HG02938 (cell line): ENCODE measurements at regions not wholly inside any gene's neighbourhood (a gene's known extent, or its start where the extent isn't known, plus 50 kb on each side); places are given as distances from the start of the nearest gene placed in this dataset.
"Not testable (repeated sequence)": the region's sequence is repeated elsewhere in the genome, so short reads cannot be mapped to it uniquely, and the experiment has no call there.

Experiments
- ATAC-seq: cut with Tn5 transposase; IDR thresholded peaks from one replicate; pipeline ENCODE4 v1.9.1; 2021; ENCODE audit warnings: mild to moderate bottlenecking, moderate library complexity; ENCODE audit not compliant: unreplicated experiment

DNA sequence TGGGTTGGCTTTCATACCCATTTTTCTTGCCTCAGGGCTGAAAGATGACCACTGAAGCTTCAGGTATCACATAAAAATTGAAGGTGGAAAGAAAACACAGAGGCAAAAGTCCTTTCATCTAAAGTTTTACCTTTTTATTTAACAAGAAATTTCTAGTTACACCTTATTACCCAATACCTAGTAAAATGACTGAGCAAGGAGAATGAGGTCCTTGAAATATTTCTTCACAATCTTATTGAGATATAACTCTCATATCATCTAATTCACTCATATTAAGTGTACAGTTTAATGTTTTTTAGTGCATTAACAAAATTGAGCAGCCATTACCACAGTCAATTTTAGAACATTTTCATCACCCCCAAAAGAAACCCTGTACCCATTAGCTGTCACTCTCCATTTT is 112.9 kb upstream of the ADTRP start:
- ATAC-seq, result no peak

- ATAC-seq, result no peak
Observed at GRCh38 chr6:11890849-11891248, 112.2 kb upstream of the ADTRP start.

GRCh38 chr6:11890209-11890608 is 111.6 kb upstream of the ADTRP start:
- ATAC-seq, result no peak

DNA sequence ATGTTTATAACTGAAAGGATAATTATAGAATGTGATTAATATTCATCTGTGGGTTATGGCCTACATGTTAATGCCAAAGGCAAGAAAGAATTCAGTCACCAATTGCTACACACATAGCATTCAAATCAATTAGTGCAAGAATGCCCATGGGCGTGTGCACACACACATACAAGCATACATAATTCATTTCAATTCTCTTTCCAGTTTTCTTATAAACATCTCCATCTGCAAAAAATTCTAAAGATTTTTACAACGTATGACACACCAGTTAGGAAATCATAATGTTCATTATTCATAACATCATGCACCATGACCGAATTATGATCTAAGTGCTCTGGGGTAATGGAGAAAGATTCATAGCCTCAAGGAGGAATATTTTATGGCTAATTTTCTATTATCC is 111.0 kb upstream of the ADTRP start:
- no peak for ATAC-seq

DNA sequence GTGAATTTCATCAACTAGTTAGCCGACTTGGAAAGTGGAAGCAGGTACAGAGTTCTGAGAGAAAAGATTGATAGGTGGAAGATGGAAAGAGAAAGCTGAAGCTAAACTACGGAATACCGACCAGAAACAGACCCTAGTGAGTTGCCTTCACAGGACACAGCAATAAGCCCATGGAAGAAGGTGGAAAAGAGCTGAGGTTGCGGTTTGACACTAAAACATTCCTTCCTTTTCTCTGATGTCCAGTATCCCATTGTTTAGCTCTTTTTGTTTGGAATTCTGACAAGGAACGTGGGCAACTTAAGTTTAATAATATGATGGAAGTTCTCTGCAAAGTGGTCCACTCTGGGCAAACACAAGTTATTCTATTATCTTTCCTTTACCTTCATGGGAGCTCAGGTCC is 110.1 kb upstream of the ADTRP start:
- no peak for ATAC-seq

DNA sequence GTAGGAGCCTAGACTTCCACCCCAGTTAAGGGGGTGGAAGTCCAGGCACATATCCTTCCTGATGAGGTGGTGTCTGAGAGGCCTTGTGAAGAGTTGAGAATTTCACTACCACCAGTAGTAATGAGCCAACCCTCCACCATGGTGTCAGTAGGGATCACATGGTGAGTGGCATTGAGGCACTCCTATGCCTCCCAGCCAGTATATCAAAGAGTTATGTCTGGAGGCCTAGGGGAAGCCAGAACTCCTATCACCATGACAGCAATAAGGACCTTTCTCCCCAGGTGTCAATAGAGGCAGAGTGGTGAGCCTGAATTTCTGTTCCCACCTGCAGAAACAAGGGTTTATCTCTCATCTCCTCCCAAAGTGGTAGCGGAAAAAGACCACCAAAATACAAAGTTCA is 106.6 kb upstream of the ADTRP start:
- ATAC-seq, result no peak

DNA sequence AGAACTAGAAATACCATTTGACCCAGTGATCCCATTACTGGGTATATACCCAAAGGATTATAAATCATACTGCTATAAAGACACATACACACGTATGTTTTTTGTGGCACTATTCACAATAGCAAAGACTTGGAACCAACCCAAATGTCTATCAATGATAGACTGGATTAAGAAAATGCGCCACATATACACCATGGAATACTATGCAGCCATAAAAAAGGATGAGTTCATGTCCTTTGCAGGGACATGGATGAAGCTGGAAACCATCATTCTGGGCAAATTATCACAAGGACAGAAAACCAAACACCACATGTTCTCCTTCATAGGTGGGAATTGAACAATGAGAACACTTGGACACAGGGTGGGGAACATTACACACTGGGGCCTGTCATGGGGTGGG is 104.9 kb upstream of the ADTRP start:
- ATAC-seq, result not testable (repeated sequence)

GRCh38 chr6:11880156-11880555 is 101.6 kb upstream of the ADTRP start:
- ATAC-seq, result not testable (repeated sequence)

DNA sequence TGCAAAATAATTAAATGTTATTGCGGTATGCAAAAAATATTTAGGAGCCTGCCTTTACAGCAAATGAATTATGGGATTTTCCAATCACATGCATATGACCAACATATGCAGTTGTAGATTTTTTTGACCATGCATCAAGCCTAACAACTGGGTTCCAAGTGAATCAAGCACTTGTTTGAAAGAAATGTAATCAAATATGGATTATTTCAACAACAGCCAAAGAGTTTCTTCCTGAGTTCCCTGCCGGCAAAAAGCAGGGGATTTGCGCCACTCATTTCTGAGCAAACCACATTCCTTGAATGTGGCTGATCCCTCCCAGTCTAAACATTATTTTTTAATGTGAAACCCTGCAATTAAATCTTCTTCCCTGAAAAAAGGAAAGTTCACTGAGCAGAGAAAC is 100.1 kb upstream of the ADTRP start:
- no peak for ATAC-seq

DNA sequence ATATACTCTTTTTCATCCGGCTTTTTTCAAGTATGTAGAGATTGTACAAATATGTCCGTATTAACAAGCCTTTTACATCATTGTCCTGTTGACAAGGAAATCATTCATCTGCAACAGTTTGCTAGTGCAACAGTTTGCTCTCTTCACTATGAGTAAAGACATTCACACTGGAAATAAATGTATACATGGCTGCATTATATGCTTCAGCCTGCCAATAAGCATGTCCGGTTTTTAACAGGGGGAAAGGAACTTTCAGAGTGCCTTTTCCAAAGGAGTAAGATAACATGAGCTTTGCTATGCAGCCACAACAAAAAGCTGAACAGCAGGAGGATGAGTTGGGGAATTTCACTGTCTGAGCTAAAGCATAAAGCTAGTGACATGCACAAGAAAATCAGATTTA is 99.4 kb upstream of the ADTRP start:
- ATAC-seq, result no peak

DNA sequence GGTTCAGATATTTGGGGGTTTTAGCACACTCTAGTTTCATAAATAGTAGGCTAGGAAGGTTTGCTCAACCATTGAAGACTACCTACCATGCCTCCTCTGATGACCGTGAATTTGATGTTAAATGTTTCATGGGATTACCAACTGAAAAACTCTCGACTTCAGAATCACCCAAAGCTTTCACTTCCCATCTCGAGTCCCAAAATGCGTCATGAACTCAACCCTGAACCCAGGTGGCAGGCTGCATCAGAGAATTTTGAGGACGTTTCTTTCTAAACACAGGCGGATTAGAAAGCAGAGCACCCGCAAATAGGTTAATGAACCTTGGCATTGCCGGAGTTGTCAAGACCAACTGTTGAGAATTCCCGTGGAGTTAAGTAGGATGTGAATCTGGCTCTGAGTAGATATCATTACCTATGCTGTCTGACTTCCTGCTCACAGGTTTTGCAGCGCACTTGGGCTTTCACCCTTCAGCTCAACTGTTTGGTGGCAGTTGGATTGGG is 98.4 kb upstream of the ADTRP start:
- ATAC-seq, result peak; percentile 72

DNA sequence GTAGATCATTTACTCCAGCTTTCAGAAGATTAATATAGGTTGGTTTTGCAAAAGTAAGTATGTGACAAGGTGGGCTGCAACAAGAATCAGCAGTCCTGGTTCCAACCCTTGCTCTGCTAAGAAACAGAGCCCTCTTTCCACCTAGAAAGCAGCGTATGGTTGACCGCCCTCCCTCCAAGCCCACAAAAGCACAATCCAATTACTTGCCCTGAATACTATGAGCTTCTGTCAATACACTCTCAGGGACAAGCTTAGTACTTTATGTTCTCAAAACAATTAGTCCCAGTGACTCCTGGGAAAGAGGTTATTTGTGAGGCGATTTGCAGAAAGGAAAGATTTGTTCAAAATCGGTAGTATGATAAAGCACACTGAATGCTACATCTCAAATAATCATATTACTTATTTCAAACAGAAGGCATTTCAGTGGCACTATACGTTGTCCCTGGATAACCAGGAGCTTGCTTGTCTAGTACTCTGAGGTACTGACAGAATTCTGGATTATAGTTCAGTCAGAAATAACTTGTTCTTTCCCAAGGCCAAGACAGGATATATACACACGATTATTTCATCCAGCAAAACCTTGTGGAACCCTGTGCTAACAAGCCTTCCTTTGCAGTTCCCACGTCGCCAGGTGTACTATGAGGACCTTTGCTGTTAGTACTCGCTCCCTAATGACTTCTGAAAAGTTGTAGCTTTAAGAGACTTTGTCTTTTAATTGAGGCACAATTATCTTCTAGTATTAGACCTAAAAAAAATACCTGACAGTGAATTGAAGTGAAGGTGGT is 96.9 kb upstream of the ADTRP start:
- ATAC-seq, result no peak

DNA sequence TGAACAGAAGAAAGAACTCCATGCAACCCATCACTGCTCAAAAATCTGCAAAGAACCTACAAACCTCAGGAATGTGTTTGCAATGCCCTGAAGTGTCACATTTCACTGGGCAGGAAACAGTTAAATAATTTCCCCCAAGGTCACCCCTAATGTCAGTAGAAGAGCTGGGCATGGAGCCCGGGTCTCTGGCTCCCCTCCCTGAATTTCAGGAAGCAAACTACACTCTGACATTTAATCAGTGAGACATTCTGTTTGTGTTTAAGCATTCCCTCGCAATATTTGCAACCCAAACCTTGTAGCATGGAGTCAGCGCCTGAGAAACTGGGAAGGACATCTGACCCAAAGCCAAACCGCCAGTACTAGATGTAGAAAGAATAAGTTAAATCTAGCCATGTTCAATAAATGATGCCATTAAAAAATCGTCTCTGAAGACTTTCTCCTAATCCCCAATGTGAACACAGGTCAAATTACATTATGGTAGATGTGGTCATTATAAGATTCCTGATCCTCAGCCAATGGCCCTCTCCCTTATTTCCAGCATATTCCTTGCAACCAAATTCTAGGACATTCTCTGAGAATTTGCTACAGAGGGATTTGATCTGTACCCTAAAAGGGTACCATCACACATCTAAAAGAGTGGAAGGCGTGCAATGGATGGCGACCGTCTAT is 91.2 kb upstream of the ADTRP start:
- no peak for ATAC-seq

DNA sequence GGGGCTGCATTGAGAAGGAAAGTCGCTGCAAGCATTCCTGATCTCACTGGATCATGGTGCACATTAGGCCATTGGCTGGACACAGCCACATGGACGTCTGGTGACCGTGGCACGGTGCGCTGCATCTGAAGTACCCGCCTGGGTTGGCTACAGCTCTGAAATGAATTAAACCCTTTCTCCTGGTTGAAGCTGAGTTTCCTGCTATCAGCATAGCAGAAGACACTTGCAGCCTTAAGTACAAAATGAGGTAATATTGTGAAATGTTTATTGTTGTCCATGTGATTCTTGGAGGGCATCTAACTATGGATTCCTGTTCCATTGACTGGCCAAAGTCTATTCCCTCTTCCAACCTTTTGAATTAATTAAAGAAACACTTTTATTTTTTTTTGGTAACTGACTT is 89.8 kb upstream of the ADTRP start:
- ATAC-seq, result no peak

- ATAC-seq, result no peak
Observed at GRCh38 chr6:11865680-11866300, 87.2 kb upstream of the ADTRP start.

GRCh38 chr6:11858439-11858838 is 79.8 kb upstream of the ADTRP start:
- no peak for ATAC-seq

DNA sequence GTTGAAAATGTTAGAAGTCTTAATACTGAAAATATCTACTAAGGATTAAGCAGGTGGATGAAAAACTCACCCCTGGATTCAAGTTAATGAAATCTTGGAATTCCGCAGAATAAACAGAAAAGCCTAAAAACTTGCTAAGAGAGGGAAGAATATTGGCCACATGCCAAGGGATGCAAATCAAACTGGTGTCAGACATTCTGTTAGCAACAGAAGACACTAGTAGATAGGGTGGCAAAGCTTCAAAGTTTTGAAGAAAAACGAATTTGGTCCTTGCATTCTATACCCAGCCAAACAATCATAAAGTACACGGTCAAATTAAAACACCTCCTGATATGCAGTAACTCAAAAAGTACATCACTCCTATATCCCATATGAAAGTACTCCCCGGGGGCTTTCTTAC is 77.1 kb upstream of the ADTRP start:
- ATAC-seq, result no peak

- no peak for ATAC-seq
Observed at GRCh38 chr6:11854408-11855165, 76.0 kb upstream of the ADTRP start.

GRCh38 chr6:11853678-11854407 is 75.2 kb upstream of the ADTRP start:
- no peak for ATAC-seq

- ATAC-seq, result peak; percentile 46
Observed at GRCh38 chr6:11852061-11852651, 73.6 kb upstream of the ADTRP start.
